Smooth muscle cell (in vitro differentiated cells): ENCODE measurements at regions not wholly inside any gene's neighbourhood (a gene's known extent, or its start where the extent isn't known, plus 50 kb on each side); places are given as distances from the start of the nearest gene placed in this dataset.

Experiments used
- DNase-seq: peaks from one replicate; lab custom pipeline; 2025; ENCODE audit not compliant: unreplicated experiment; lab: John Stamatoyannopoulos, UW
- H2AFZ ChIP-seq: fragments of 200-600 bp; sonication (generic); 2 replicates; pipeline ENCODE4 v1.6.0; 2016; ENCODE audit warnings: antibody characterized with exemption, low read depth, mild to moderate bottlenecking
- H3F3A ChIP-seq: fragments of 200-600 bp; sonication (generic); 2 replicates; pipeline ENCODE4 v1.6.0; 2017; ENCODE audit warnings: antibody characterized with exemption, low read depth
- H3K27ac ChIP-seq: fragments of 200-600 bp; sonication (generic); 2 replicates; pipeline ENCODE4 v1.5.1; 2016; ENCODE audit warnings: low read depth, mild to moderate bottlenecking
- H3K27me3 ChIP-seq: fragments of 200-600 bp; sonication (generic); 2 replicates; pipeline ENCODE4 v1.6.1; 2016; ENCODE audit warnings: low read depth, mild to moderate bottlenecking
- H3K36me3 ChIP-seq: fragments of 200-600 bp; sonication (generic); 2 replicates; pipeline ENCODE4 v1.5.1; 2016; ENCODE audit warnings: low read depth
- H3K4me1 ChIP-seq: fragments of 200-600 bp; sonication (generic); 2 replicates; pipeline ENCODE4 v1.5.1; 2016; ENCODE audit warnings: low read depth
- H3K4me2 ChIP-seq: fragments of 200-600 bp; sonication (generic); 2 replicates; pipeline ENCODE4 v1.6.0; 2016; ENCODE audit warnings: mild to moderate bottlenecking
- H3K4me3 ChIP-seq: fragments of 200-600 bp; sonication (generic); 2 replicates; pipeline ENCODE4 v1.5.1; 2016; ENCODE audit warnings: mild to moderate bottlenecking
- H3K79me2 ChIP-seq: fragments of 200-600 bp; sonication (generic); 2 replicates; pipeline ENCODE4 v1.6.0; 2016; ENCODE audit warnings: low read depth, mild to moderate bottlenecking
- H3K9ac ChIP-seq: fragments of 200-600 bp; sonication (generic); 2 replicates; pipeline ENCODE4 v1.6.0; 2016; ENCODE audit warnings: low read depth
- H3K9me3 ChIP-seq: fragments of 200-600 bp; sonication (generic); replicated peaks from 2 replicates; pipeline ENCODE4 v1.5.1; 2016; ENCODE audit warnings: low read depth
- H4K20me1 ChIP-seq: fragments of 200-600 bp; sonication (generic); 2 replicates; pipeline ENCODE4 v1.6.0; 2016; ENCODE audit warnings: low read depth
- WGBS: methylation state at CpG from one replicate; pipeline ENCODE4 v1.1.7; 2016; ENCODE audit warnings: low lambda C conversion rate; 5-methylcytosine and 5-hydroxymethylcytosine counted together
- TF ChIP-seq, protein P1 (sequence below): fragments of 200-600 bp; sonication (generic); IDR thresholded peaks from 2 replicates; pipeline ENCODE4 v1.5.1; 2017; ENCODE audit warnings: borderline replicate concordance, mild to moderate bottlenecking, antibody characterized with exemption; ENCODE audit not compliant: insufficient read depth, poor library complexity, severe bottlenecking

DNA sequence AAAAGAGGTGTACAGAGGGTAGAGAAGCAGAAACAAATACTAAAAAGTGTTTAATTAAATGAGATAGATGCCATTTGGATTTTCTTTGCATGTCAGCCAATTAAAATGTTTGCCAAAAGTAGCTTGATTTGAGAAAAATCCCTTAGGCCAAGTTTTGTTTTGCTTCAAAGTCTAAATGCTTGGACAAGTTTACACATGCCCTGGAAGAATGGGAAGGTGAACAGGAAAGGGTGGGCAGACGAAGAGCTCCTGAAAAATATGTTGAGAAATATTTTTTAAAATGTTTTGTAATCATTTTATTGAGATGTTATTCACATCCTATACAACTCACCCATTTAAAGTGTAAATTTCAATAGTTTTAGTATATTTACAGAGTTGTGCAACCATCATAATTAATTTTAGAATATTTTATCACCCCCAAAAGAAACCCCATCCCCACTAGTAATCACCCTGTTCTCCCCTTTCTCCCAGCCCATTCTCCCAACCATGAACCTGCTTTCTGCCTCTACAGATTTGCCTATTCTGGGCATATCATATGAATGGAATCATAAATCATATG is 98.5 kb upstream of the ANK3 start:
- Histone ChIP-seq H4K20me1 (no peaks in the 10 kb centered on the region), H3K36me3 (no peaks in the 10 kb centered on the region), H3K9ac (no peak overlapping the region), H2AFZ (no peak overlapping the region), H3K4me2 (no peak overlapping the region), H3K4me3 (no peak overlapping the region), H3K9me3 (no peaks in the 10 kb centered on the region), H3K27me3 (no peaks in the 10 kb centered on the region), H3K4me1 (no peaks in the 10 kb centered on the region), H3K27ac (no peak overlapping the region), H3K79me2 (no peaks in the 10 kb centered on the region), H3F3A (no peaks in the 10 kb centered on the region)
- 88% methylated on average over 1 of the region's 1 CpG for WGBS
- TF ChIP-seq, protein P1, sequence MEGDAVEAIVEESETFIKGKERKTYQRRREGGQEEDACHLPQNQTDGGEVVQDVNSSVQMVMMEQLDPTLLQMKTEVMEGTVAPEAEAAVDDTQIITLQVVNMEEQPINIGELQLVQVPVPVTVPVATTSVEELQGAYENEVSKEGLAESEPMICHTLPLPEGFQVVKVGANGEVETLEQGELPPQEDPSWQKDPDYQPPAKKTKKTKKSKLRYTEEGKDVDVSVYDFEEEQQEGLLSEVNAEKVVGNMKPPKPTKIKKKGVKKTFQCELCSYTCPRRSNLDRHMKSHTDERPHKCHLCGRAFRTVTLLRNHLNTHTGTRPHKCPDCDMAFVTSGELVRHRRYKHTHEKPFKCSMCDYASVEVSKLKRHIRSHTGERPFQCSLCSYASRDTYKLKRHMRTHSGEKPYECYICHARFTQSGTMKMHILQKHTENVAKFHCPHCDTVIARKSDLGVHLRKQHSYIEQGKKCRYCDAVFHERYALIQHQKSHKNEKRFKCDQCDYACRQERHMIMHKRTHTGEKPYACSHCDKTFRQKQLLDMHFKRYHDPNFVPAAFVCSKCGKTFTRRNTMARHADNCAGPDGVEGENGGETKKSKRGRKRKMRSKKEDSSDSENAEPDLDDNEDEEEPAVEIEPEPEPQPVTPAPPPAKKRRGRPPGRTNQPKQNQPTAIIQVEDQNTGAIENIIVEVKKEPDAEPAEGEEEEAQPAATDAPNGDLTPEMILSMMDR: no peak
- DNase-seq: no peak

DNA sequence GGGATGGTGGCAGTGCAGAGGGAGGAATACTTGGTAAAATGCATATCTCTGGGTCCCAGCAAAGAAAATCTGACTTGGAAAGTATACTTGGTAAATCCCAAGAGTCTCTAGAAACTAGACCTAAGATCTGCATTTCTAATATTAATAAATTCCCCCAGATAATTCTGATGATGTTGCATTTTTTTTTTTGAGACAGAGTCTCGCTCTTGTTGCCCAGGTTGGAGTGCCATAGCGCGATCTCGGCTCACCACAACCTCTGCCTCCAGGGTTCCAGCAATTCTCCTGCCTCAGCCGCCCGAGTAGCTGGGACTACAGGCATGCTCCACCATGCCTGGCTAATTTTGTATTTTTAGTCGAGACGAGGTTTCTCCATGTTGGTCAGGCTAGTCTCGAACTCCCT is 97.9 kb upstream of the ANK3 start:
- no peaks in the 10 kb centered on the region for H3K79me2 ChIP-seq
- no peaks in the 10 kb centered on the region for H3K9me3 ChIP-seq
- H3K4me2 ChIP-seq: no peak overlapping the region
- no peaks in the 10 kb centered on the region for H3K4me1 ChIP-seq
- no peaks in the 10 kb centered on the region for H4K20me1 ChIP-seq
- no peaks in the 10 kb centered on the region for H3K36me3 ChIP-seq
- H3K27me3 ChIP-seq: no peaks in the 10 kb centered on the region
- no peak overlapping the region for H3K4me3 ChIP-seq
- no peaks in the 10 kb centered on the region for H3F3A ChIP-seq
- no peak overlapping the region for H2AFZ ChIP-seq
- no peak overlapping the region for H3K27ac ChIP-seq
- TF ChIP-seq, protein P1: no peak
- 93% methylated on average over 9 of the region's 9 CpGs for WGBS
- no peak for DNase-seq
- no peak overlapping the region for H3K9ac ChIP-seq

DNA sequence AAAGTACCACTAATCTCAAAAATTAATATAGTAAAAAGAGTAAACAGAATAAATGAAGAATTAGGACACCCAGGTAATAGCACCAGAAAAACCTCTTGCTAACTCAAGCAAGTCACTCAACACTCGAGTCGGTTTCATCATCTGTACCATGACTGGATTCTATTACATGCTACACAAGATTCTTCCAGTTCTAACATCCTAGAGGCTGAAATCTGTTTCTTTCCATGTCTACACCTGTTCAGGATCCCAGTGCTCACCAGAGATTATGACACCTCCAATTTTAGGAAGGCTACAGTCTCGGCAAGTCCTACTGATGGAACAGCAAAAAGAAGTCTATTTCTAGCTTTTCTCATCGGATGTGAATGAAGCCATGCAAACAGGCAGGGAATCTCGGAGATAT is 95.3 kb upstream of the ANK3 start:
- no peaks in the 10 kb centered on the region for H4K20me1 ChIP-seq
- no peak overlapping the region for H3K9ac ChIP-seq
- no peaks in the 10 kb centered on the region for H3K9me3 ChIP-seq
- H3K4me1 ChIP-seq: no peaks in the 10 kb centered on the region
- no peaks in the 10 kb centered on the region for H3K79me2 ChIP-seq
- WGBS: 91% methylated on average over 5 of the region's 5 CpGs
- H3K27ac ChIP-seq: no peak overlapping the region
- no peak overlapping the region for H3K4me2 ChIP-seq
- no peak overlapping the region for H2AFZ ChIP-seq
- H3F3A ChIP-seq: peaks cover 3% of the 10 kb centered on the region
- H3K36me3 ChIP-seq: no peaks in the 10 kb centered on the region
- TF ChIP-seq, protein P1: no peak
- DNase-seq: no peak
- no peaks in the 10 kb centered on the region for H3K27me3 ChIP-seq
- H3K4me3 ChIP-seq: no peak overlapping the region

DNA sequence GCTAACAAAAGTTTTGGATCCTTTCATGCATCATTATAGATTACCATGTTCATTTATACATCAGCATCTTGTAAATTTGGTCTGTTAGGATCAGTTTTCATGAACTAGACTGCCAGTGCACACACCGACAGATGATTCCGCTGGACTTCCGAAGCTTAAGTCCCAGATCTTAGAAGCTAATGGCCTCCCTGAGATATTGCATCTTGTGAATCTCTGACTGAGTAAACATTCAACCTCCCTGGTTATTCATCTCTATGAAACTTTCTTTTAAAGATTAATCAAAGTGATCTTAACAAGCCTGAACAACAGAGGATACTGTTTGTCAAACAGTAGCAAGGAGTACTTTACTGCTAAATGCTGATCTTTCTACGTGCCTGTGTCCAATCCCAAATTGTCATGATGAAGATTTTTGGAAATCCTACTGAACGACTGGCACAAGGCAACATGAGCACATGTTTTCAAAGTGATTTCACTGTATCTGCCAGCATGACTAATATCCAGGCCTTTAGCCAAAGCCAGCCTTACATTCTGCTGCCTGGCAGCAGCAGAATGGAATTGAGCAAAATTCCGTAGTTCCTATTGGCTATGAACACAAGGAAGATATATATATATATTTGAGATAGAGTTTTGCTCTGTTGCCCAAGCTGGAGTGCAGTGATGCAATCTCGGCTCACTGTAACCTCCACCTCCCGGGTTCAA is 91.3 kb upstream of the ANK3 start:
- H3K27ac ChIP-seq: peak overlapping the region; percentile 24
- H3F3A ChIP-seq: peaks cover 4% of the 10 kb centered on the region
- no peaks in the 10 kb centered on the region for H3K27me3 ChIP-seq
- no peaks in the 10 kb centered on the region for H3K4me1 ChIP-seq
- H3K4me3 ChIP-seq: no peak overlapping the region
- WGBS: 44% methylated on average over 8 of the region's 8 CpGs
- H3K9me3 ChIP-seq: no peaks in the 10 kb centered on the region
- no peak overlapping the region for H2AFZ ChIP-seq
- TF ChIP-seq, protein P1: no peak
- H3K4me2 ChIP-seq: peak overlapping the region; percentile 63
- no peaks in the 10 kb centered on the region for H4K20me1 ChIP-seq
- H3K36me3 ChIP-seq: no peaks in the 10 kb centered on the region
- H3K79me2 ChIP-seq: peaks cover 5% of the 10 kb centered on the region
- no peak for DNase-seq
- no peak overlapping the region for H3K9ac ChIP-seq
